ENCODE measurements at regions not wholly inside any gene's neighbourhood (a gene's known extent, or its start where the extent isn't known, plus 50 kb on each side); places are given as distances from the start of the nearest gene placed in this dataset.

- H3K27ac ChIP-seq (ENCODE audit: low read depth, low read length, poor library complexity, severe bottlenecking) = no peak overlapping the region
- POLR2A ChIA-PET (ENCODE audit: low non-redundant PET) = no interaction called here
- DNase-seq (ENCODE audit: low spot score) = no peak
- CTCF ChIA-PET = no interaction called here
- no TSS peak for BruUV-seq (replicated peaks)
- H3K9me3 ChIP-seq (ENCODE audit: low read depth, low read length, poor library complexity, severe bottlenecking) = no peaks in the 10 kb centered on the region
- no peak for TF ChIP-seq CTCF (conservative IDR thresholded peaks at IDR 0.05; ENCODE audit: low read depth, low read length)
- no peak for TF ChIP-seq EZH2 (IDR thresholded peaks at IDR 0.05; ENCODE audit: borderline replicate concordance, low read depth, low read length, poor library complexity, severe bottlenecking)
- peaks cover 6% of the 10 kb centered on the region for H3K27me3 ChIP-seq (replicated peaks; ENCODE audit: insufficient read depth, low read depth, low read length, poor library complexity)
- H3K36me3 ChIP-seq (ENCODE audit: insufficient read depth, low read length, poor library complexity, severe bottlenecking) = no peaks in the 10 kb centered on the region
- H3K4me3 ChIP-seq (ENCODE audit: low read depth, low read length, poor library complexity, severe bottlenecking) = no peak overlapping the region
- intact Hi-C loops (cut with micrococcal nuclease; ENCODE audit: unreplicated experiment) = no loop called here
- no peaks in the 10 kb centered on the region for H3K4me1 ChIP-seq (ENCODE audit: insufficient read depth, low read length, poor library complexity, severe bottlenecking)
Observed at GRCh38 chr15:100703032-100703578, 100.7 kb downstream of the ASB7 start.

DNA sequence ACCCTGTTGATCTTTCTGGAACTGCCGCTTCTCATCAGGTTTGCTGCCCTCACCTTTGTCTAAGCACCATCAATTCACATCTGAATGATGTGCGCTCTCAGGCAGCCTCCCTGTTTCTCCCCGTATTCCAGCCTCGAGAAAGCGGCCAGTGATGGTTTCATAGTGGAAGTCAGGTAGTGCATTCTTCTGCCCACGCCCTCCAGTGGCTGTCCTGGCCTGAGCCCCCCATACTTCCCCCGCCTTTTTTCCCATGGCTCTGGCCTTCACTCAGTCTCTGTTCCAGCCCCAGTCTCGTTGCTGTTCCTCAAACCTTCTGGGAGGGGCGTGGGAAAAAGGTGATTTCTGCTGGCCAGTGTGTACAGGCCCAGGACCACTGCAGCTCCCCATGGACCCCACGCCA lies 101.3 kb downstream of the ASB7 start:
- DNase-seq (ENCODE audit: low spot score) = no peak
- H3K9me3 ChIP-seq (ENCODE audit: low read depth, low read length, poor library complexity, severe bottlenecking) = no peaks in the 10 kb centered on the region
- no peak overlapping the region for H3K27ac ChIP-seq (ENCODE audit: low read depth, low read length, poor library complexity, severe bottlenecking)
- H3K4me3 ChIP-seq (ENCODE audit: low read depth, low read length, poor library complexity, severe bottlenecking) = no peak overlapping the region
- peaks cover 6% of the 10 kb centered on the region for H3K27me3 ChIP-seq (replicated peaks; ENCODE audit: insufficient read depth, low read depth, low read length, poor library complexity)
- no peaks in the 10 kb centered on the region for H3K36me3 ChIP-seq (ENCODE audit: insufficient read depth, low read length, poor library complexity, severe bottlenecking)
- intact Hi-C loops (cut with micrococcal nuclease; ENCODE audit: unreplicated experiment) = no loop called here
- ChIA-PET CTCF (no interaction called here), POLR2A (ENCODE audit: low non-redundant PET) (no interaction called here)
- BruUV-seq (replicated peaks) = no TSS peak
- no peaks in the 10 kb centered on the region for H3K4me1 ChIP-seq (ENCODE audit: insufficient read depth, low read length, poor library complexity, severe bottlenecking)
- TF ChIP-seq CTCF (conservative IDR thresholded peaks at IDR 0.05; ENCODE audit: low read depth, low read length) (no peak), EZH2 (IDR thresholded peaks at IDR 0.05; ENCODE audit: borderline replicate concordance, low read depth, low read length, poor library complexity, severe bottlenecking) (no peak)

GRCh38 chr15:100704281-100705055 lies 102.1 kb downstream of the ASB7 start:
- DNase-seq (ENCODE audit: low spot score) = no peak
- Histone ChIP-seq H3K9me3 (ENCODE audit: low read depth, low read length, poor library complexity, severe bottlenecking) (no peaks in the 10 kb centered on the region), H3K4me1 (ENCODE audit: insufficient read depth, low read length, poor library complexity, severe bottlenecking) (no peaks in the 10 kb centered on the region), H3K27me3 (replicated peaks; ENCODE audit: insufficient read depth, low read depth, low read length, poor library complexity) (peaks cover 4% of the 10 kb centered on the region), H3K36me3 (ENCODE audit: insufficient read depth, low read length, poor library complexity, severe bottlenecking) (no peaks in the 10 kb centered on the region), H3K4me3 (ENCODE audit: low read depth, low read length, poor library complexity, severe bottlenecking) (no peak overlapping the region), H3K27ac (ENCODE audit: low read depth, low read length, poor library complexity, severe bottlenecking) (no peak overlapping the region)
- TF ChIP-seq EZH2 (IDR thresholded peaks at IDR 0.05; ENCODE audit: borderline replicate concordance, low read depth, low read length, poor library complexity, severe bottlenecking) (no peak), CTCF (conservative IDR thresholded peaks at IDR 0.05; ENCODE audit: low read depth, low read length) (no peak)
- intact Hi-C loops (cut with micrococcal nuclease; ENCODE audit: unreplicated experiment) = no loop called here
- POLR2A ChIA-PET (ENCODE audit: low non-redundant PET) = no interaction called here
- no TSS peak for BruUV-seq (replicated peaks)
- CTCF ChIA-PET = no interaction called here
